ENCODE measurements at regions not wholly inside any gene's neighbourhood (a gene's known extent, or its start where the extent isn't known, plus 50 kb on each side); places are given as distances from the start of the nearest gene placed in this dataset.

DNA sequence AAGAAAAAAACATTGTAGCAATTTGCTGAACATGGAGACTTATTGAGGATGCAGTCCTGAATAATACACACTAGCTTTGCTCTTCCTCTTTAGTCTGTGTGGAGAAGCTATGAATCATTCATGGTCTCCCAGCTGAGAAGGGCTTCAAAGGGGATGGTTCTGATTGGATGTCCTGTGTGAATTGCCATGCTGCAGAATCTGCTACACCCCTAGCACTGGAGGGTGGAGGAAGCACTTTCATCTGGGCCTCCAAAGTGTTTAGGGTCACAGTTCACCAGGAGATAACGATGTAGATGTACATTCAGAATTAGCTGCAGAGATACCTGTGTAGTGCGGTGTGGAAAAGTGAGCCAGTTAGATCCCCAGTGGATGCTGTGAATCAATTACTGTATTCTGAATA is 321.1 kb upstream of the EDNRB start:
- TF ChIP-seq, protein P1, sequence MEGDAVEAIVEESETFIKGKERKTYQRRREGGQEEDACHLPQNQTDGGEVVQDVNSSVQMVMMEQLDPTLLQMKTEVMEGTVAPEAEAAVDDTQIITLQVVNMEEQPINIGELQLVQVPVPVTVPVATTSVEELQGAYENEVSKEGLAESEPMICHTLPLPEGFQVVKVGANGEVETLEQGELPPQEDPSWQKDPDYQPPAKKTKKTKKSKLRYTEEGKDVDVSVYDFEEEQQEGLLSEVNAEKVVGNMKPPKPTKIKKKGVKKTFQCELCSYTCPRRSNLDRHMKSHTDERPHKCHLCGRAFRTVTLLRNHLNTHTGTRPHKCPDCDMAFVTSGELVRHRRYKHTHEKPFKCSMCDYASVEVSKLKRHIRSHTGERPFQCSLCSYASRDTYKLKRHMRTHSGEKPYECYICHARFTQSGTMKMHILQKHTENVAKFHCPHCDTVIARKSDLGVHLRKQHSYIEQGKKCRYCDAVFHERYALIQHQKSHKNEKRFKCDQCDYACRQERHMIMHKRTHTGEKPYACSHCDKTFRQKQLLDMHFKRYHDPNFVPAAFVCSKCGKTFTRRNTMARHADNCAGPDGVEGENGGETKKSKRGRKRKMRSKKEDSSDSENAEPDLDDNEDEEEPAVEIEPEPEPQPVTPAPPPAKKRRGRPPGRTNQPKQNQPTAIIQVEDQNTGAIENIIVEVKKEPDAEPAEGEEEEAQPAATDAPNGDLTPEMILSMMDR (conservative IDR thresholded peaks at IDR 0.05; ENCODE audit: low read depth): no peak
- DNase-seq (ENCODE audit: low spot score): no peak
- ChIA-PET CTCF (no interaction called here), POLR2A (ENCODE audit: low non-redundant PET) (no interaction called here)
- no peak overlapping the region for H3K27ac ChIP-seq

DNA sequence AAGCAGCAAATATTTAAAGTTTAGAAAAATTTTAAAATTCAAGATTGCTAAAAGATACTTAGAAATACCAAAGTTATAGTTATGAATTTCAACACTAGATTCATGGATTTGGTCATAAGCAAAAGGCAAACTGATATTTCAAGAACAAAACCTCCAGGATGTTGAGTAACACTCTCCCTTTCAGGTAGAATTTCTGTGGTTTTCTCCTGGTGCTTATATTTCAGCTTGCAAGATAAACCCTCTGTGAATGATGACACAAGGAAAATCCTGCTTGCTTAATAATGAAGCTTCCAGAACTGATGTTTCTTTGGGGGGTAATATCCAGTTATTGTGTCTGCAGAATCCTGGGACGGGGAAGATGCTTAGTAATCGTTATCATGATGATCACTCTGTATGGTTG is 320.3 kb upstream of the EDNRB start:
- ChIA-PET POLR2A (ENCODE audit: low non-redundant PET) (no interaction called here), CTCF (no interaction called here)
- TF ChIP-seq, protein P1 (conservative IDR thresholded peaks at IDR 0.05; ENCODE audit: low read depth): no peak
- DNase-seq (ENCODE audit: low spot score): no peak
- no peak overlapping the region for H3K27ac ChIP-seq

DNA sequence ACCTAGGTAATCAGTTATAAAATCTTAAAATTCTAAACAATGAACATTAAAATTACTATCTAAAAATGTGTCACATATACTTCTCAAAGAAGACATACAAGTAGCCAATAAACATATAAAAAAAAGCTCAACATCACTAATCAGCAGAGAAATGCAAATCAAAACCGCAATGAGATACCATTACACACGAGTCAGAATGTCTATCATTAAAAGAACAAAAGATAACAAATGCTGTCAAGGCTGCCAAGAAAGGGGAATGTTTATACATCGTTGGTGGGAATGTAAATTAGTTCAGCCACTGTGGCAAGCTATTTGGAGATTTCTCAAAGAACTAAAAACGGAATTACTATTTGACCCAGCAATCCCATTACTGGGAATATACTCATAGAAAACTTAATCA is 310.3 kb upstream of the EDNRB start:
- ChIA-PET POLR2A (ENCODE audit: low non-redundant PET) (no interaction called here), CTCF (interaction anchor here (0.6 kb wide), 1 partner anchor 108 kb away, joined by 3 read pairs; no protein-coding TSS in a partner anchor)
- no peak overlapping the region for H3K27ac ChIP-seq
- TF ChIP-seq, protein P1 (conservative IDR thresholded peaks at IDR 0.05; ENCODE audit: low read depth): no peak
- no peak for DNase-seq (ENCODE audit: low spot score)

DNA sequence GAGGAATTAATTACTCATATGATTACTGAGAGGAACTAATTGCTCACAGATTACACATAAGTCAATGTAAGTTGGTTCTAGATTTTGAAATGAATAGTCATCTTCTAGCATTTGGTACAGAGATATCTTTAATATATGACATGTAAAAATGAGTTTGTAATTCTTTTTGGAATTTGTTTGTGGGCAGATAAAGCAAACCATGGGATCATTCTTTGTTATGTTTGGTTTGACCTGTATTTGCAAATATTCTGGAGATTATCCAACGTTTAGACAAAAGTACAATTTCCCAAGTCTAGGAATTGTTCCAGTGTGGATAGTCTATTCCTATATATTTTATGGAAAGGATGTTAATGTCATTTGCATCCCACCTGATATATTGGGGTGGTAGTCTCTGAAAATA is 309.6 kb upstream of the EDNRB start:
- POLR2A ChIA-PET (ENCODE audit: low non-redundant PET): no interaction called here
- H3K27ac ChIP-seq: no peak overlapping the region
- DNase-seq (ENCODE audit: low spot score): no peak
- TF ChIP-seq, protein P1 (conservative IDR thresholded peaks at IDR 0.05; ENCODE audit: low read depth): no peak
- CTCF ChIA-PET: no interaction called here

DNA sequence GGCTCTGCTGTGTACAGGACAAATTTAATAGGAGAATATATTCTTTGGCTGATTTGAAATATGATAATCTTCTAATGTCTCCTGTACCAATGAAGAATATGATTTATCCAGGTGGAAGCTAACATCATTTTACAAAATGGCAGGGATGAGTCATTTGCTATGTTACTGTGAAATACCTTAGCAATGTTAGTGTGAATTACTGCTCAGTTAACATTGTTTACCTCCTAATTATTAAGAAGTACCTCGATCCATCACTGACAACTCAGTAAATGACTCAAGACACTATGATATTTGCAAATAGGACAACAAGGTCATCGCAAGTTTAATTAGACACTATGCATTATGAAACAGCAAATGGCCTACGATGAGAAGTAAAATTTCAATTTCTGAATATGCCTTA is 309.1 kb upstream of the EDNRB start:
- ChIA-PET POLR2A (ENCODE audit: low non-redundant PET) (no interaction called here), CTCF (no interaction called here)
- TF ChIP-seq, protein P1 (conservative IDR thresholded peaks at IDR 0.05; ENCODE audit: low read depth): no peak
- DNase-seq (ENCODE audit: low spot score): no peak
- no peak overlapping the region for H3K27ac ChIP-seq

DNA sequence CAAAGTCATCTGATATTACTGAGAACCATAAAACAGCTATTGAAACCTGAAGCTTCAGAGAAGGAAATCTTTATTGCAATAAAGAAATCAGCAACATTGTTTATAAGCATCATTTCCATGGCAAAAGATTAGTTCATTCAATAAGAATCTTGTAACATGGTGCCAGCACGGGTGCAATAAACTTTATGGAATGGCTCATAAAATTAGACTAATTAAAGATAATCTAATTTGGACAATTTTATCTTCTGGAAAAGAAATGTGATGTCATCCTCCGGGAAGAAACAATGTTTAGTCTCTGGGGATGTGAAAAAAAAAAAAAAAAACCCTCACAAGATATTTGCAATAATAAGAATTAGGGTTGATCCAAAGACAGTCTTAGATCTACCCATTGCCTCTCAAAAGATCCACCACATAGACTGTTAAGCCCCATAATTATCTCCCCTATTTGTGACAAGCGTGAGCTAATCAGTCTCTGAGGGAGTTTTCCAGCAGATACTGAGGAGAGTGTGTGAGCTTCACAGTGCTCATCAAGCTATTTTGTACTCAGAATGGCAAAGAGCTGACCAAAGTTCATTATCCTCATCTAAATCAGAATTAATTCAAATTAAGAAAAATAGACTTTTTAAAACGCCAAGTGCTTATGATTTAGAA is 297.0 kb upstream of the EDNRB start:
- ChIA-PET POLR2A (ENCODE audit: low non-redundant PET) (no interaction called here), CTCF (no interaction called here)
- TF ChIP-seq, protein P1 (conservative IDR thresholded peaks at IDR 0.05; ENCODE audit: low read depth): no peak
- DNase-seq (ENCODE audit: low spot score): no peak
- H3K27ac ChIP-seq: no peak overlapping the region
